IPS-18a (cell line): ENCODE measurements at regions not wholly inside any gene's neighbourhood (a gene's known extent, or its start where the extent isn't known, plus 50 kb on each side); places are given as distances from the start of the nearest gene placed in this dataset.
"Not testable (repeated sequence)": the region's sequence is repeated elsewhere in the genome, so short reads cannot be mapped to it uniquely, and the experiment has no call there.

Experiments
- H3K27ac ChIP-seq: one replicate; pipeline ENCODE4 v1.5.1; 2013; ENCODE audit warnings: low read length
- H3K27me3 ChIP-seq: one replicate; pipeline ENCODE4 v1.6.1; 2013; ENCODE audit warnings: mild to moderate bottlenecking, low read length; ENCODE audit not compliant: control insufficient read depth, insufficient read depth
- H3K36me3 ChIP-seq: one replicate; pipeline ENCODE4 v1.6.1; 2013; ENCODE audit warnings: low read depth, low read length; ENCODE audit not compliant: control insufficient read depth
- H3K4me1 ChIP-seq: one replicate; pipeline ENCODE4 v1.6.1; 2013; ENCODE audit warnings: low read depth, low read length; ENCODE audit not compliant: control insufficient read depth
- H3K4me3 ChIP-seq: one replicate; pipeline ENCODE4 v1.5.1; 2013; ENCODE audit warnings: low read length
- H3K9ac ChIP-seq: one replicate; pipeline ENCODE4 v1.6.1; 2013; ENCODE audit warnings: mild to moderate bottlenecking, low read length, moderate library complexity
- H3K9me3 ChIP-seq: one replicate; pipeline ENCODE4 v1.6.1; 2013; ENCODE audit warnings: low read depth, low read length; ENCODE audit not compliant: control insufficient read depth

DNA sequence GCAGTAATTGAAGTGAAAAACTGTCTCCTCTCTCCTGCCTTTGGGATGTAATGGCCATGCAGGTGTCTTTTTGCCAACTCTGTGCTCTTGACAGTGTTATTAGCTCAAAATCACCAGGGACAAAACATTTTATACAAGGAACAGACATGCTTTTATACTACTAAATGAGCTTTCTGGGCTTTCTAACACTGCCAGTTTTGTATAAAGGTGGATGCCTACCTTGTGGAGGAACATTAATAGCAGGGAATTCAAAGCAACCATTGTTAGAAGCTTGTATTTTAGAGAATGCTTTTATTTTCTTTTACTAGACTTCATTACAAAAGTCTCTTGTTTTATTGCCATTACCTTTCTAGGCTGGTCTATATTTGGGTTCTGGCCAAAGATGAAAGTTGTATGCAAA lies 54.7 kb upstream of the ARSJ start:
- no peak overlapping the region for H3K27ac ChIP-seq
- H3K4me1 ChIP-seq, result no peaks in the 10 kb centered on the region
- no peak overlapping the region for H3K4me3 ChIP-seq
- no peaks in the 10 kb centered on the region for H3K36me3 ChIP-seq
- no peaks in the 10 kb centered on the region for H3K9me3 ChIP-seq
- no peaks in the 10 kb centered on the region for H3K27me3 ChIP-seq
- no peak overlapping the region for H3K9ac ChIP-seq

DNA sequence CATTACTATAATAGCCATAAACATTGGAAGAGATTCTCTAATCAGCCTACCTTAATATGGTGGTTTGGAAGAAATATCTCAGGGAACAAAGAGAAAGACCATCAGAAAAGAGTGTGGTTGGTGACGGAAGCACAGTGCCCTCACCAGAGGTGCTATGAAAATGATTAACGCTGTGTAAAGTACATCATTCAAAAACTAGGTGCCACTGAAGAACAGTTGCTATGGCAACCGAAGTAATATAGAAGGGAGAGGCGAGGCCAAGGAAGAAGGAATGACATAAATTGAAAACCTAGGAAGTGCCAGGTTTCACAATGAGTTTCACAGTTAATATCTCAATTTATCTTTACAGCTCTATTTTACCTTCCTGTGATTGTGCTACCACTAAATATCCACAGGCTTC lies 57.0 kb upstream of the ARSJ start:
- no peaks in the 10 kb centered on the region for H3K36me3 ChIP-seq
- H3K4me3 ChIP-seq, result no peak overlapping the region
- no peak overlapping the region for H3K27ac ChIP-seq
- no peak overlapping the region for H3K9ac ChIP-seq
- H3K9me3 ChIP-seq, result no peaks in the 10 kb centered on the region
- no peaks in the 10 kb centered on the region for H3K27me3 ChIP-seq
- no peaks in the 10 kb centered on the region for H3K4me1 ChIP-seq

DNA sequence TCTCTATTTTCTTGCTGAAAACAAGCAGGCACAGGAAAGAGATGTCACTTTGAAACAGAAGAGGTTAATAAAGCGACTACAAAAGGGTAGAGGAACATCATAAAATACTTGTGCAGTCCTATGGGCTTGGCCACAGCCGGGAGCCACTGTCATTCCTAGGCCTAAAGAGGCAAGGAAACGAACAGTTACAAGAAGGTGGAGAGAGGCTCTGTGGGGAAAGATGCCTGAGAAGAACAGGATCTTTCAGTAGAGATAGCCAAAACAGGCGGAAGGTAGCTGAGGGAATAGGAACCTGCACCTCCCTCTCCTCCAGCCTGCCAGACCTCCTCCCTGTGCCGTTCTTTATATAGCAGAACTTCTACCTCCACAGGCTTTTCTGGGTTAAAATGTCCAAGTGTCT lies 57.4 kb upstream of the ARSJ start:
- H3K27ac ChIP-seq, result no peak overlapping the region
- H3K4me1 ChIP-seq, result no peaks in the 10 kb centered on the region
- H3K36me3 ChIP-seq, result no peaks in the 10 kb centered on the region
- no peaks in the 10 kb centered on the region for H3K27me3 ChIP-seq
- H3K9me3 ChIP-seq, result no peaks in the 10 kb centered on the region
- no peak overlapping the region for H3K4me3 ChIP-seq
- no peak overlapping the region for H3K9ac ChIP-seq

DNA sequence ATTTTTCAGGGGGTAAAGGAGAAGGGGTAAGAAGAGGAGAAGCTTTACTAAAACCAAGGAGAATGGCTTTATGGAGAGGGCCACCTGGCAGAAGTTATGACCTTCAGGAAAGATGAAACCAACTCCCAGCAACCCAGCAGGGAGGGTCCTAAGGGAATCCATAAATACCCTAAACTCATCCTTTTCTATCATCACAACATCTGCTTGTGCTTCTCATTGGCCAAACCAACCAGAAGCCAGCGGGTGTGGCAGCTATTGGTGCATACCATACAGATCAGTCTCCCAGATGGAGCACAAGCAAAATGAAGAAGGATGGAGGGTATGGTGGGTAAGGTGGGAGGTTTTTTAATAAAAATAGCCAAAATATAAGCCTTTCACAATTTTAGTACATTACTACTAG lies 58.5 kb upstream of the ARSJ start:
- Histone ChIP-seq H3K4me1 (no peaks in the 10 kb centered on the region), H3K9ac (no peak overlapping the region), H3K36me3 (no peaks in the 10 kb centered on the region), H3K4me3 (no peak overlapping the region), H3K27ac (no peak overlapping the region), H3K9me3 (no peaks in the 10 kb centered on the region), H3K27me3 (no peaks in the 10 kb centered on the region)

DNA sequence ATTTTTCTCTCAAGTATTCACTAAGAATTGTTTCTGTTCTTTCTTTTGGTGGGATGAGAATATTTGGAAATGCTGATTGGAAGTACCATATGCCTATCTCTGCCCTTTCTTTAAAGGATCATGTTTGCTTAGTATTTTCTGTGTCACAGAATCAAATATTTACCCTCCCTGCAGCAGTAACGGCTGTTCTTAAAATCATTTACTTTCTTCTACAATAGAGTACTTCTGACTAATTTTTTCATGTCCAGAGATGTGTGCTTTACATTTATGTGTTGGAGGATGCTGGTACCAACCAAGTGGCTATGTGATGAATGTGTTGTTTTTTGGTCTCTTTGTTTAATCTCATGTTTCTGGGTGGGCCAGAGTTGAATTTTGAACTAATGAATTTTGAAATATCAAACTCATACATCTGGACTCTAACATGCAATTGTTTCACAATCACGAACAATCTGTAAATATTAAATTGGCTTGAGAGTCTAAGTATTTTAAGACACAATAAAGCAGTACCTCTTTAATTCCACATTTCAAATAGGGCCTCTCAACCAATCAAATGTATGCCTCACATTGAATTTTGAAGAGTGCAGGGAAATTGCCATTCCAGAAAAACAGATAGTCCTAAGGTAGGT lies 59.4 kb upstream of the ARSJ start:
- Histone ChIP-seq H3K4me3 (no peak overlapping the region), H3K4me1 (no peaks in the 10 kb centered on the region), H3K9ac (no peak overlapping the region), H3K36me3 (no peaks in the 10 kb centered on the region), H3K9me3 (no peaks in the 10 kb centered on the region), H3K27me3 (no peaks in the 10 kb centered on the region), H3K27ac (no peak overlapping the region)

DNA sequence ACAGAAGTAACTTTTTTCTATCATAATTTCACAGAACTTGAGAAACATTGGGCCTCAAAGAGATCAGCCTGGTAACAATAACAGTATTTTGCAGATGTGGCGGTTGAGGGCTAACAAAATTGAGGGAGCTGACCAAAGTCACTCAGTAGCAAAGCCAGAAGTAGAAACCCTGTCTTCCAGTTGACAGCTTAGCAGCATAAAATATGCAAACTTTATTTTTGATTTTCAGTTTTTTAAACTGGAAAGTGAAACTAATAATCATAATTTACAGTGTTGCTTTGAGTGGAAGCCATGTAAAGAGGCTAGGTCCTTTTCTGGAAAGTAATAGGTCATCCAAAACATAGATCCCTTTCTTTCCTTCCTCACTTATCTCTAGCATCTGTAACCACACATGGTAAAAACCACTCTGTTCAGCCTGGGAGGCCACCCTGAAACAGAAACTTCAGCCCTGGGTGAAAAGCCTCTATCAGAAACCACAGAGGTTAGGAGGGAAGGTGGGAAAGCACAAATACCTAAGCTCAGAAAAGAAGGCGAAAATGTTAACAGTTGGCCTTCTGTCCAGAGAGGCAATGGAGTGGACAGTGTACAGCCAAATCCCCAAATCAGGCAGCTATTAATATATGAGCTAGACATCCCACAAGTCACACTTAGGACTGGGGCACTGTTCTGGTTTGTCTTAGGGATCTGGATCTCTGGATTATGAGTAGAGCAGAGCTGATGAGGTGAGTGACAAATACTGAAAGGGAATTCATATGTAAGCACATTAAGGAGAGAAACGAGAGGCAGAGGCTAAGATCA lies 61.1 kb upstream of the ARSJ start:
- Histone ChIP-seq H3K27me3 (no peaks in the 10 kb centered on the region), H3K4me3 (no peak overlapping the region), H3K4me1 (no peaks in the 10 kb centered on the region), H3K9me3 (no peaks in the 10 kb centered on the region), H3K27ac (no peak overlapping the region), H3K9ac (no peak overlapping the region), H3K36me3 (no peaks in the 10 kb centered on the region)

DNA sequence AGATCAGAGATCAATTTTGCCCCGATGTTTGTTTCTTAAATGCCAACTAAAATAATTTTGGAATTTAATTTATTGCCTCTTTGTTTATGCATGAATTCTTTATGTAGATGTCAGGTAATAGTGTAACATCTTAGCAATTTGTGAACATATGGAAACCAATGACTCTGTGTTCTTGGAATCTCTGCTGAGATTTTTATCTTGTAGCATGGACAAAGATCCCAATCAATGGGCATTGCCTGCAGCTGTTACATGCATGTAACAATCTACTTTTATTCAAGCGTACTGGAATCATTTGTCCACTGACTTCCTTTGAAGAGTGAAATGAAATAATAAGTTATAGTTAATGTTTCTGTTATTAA lies 61.6 kb upstream of the ARSJ start:
- no peaks in the 10 kb centered on the region for H3K4me1 ChIP-seq
- no peak overlapping the region for H3K9ac ChIP-seq
- no peaks in the 10 kb centered on the region for H3K36me3 ChIP-seq
- H3K27ac ChIP-seq, result no peak overlapping the region
- H3K9me3 ChIP-seq, result no peaks in the 10 kb centered on the region
- H3K27me3 ChIP-seq, result no peaks in the 10 kb centered on the region
- no peak overlapping the region for H3K4me3 ChIP-seq

DNA sequence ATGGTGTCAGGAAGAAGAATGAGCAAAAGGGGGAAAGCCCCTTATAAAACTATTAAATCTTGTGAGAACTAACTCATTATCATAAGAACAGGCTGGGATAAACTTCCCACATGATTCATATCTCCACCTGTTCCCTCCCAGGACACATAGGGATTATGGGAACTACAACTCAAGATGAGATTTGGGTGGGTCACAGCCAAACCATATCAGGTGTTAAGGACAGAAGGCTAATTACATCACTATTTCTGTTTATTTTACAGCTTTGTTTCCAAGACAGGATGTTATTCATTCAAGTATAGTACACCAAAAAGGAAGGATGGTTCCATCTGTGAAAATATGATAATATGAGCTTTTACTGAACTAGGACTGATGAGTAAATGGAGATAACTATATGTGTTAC lies 63.7 kb upstream of the ARSJ start:
- H3K9me3 ChIP-seq, result no peaks in the 10 kb centered on the region
- H3K27me3 ChIP-seq, result no peaks in the 10 kb centered on the region
- H3K4me3 ChIP-seq, result no peak overlapping the region
- H3K9ac ChIP-seq, result no peak overlapping the region
- H3K36me3 ChIP-seq, result no peaks in the 10 kb centered on the region
- no peak overlapping the region for H3K27ac ChIP-seq
- H3K4me1 ChIP-seq, result no peaks in the 10 kb centered on the region

DNA sequence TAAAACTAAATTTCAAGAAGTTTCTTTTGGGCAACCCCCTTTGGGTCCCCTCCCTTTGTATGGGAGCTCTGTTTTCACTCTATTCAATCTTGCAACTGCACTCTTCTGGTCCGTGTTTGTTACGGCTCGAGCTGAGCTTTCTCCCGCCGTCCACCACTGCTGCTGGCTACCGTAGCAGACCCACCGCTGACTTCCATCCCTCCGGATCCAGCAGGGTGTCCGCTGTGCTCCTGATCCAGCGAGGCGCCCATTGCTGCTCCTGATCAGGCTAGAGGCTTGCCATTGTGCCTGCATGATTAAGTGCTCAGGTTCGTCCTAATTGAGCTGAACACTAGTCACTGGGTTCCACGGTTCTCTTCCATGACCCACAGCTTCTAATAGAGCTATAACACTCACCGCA lies 64.9 kb upstream of the ARSJ start:
- not testable (repeated sequence) for H3K36me3 ChIP-seq, H3K4me3 ChIP-seq, H3K9me3 ChIP-seq, H3K27ac ChIP-seq, H3K9ac ChIP-seq, H3K4me1 ChIP-seq, H3K27me3 ChIP-seq

DNA sequence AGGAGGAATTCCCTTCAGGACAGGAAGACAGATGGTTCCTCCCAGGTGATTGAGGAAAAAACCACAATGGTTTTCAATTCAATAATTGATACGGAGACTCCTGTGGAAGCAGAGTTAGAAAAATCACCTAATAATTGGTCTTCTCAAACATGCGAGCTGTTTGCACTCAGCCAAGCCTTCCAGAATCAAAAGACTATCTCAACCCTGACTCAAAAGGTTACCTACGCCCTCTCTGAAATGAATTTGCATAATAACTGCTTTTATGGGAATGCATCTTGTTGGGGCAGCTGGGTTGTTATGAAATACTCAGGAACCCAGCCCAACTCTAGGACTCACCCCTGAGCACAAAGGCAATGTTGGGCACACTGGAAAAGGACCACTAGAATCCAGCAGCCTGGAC lies 66.9 kb upstream of the ARSJ start:
- Histone ChIP-seq H3K4me1 (no peaks in the 10 kb centered on the region), H3K9me3 (no peaks in the 10 kb centered on the region), H3K9ac (no peak overlapping the region), H3K27ac (no peak overlapping the region), H3K36me3 (no peaks in the 10 kb centered on the region), H3K27me3 (no peaks in the 10 kb centered on the region), H3K4me3 (no peak overlapping the region)

DNA sequence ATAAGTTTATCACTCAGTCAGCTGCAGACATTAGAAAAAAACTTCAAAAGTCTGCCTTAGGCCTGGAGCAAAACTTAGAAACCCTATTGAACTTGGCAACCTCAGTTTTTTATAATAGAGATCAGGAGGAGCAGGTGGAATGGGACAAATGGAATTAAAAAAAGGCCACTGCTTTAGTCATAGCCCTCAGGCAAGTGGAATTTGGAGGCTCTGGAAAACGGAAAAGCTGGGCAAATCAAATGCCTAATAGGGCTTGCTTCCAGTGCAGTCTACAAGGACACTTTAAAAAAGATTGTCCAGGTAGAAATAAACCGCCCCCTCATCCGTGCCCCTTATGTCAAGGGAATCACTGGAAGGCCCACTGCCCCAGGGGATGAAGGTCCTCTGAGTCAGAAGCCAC lies 68.7 kb upstream of the ARSJ start:
- H3K27me3 ChIP-seq, H3K27ac ChIP-seq, H3K4me3 ChIP-seq, H3K9ac ChIP-seq, H3K36me3 ChIP-seq, H3K4me1 ChIP-seq, H3K9me3 ChIP-seq: not testable (repeated sequence)

DNA sequence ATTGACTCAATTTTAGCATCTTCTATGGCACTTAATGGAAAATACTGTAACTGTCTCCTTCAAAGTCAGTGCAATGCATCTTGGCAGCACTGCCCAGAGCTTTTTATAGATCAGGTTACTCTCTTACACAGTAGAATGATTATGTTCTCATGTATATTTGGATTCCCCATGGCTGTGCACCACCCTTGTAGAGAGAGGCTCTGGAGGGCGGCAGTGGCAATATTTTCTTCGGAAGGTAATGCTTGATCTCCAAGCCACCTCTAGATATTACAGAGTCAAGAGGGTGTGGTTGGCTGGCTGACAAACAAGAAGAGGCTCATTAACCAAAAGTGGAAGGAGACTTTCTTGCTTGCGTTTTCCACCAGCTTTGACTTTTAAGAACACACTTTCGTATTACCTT lies 72.8 kb upstream of the ARSJ start:
- Histone ChIP-seq H3K4me3 (no peak overlapping the region), H3K27me3 (no peaks in the 10 kb centered on the region), H3K4me1 (no peaks in the 10 kb centered on the region), H3K9ac (no peak overlapping the region), H3K36me3 (no peaks in the 10 kb centered on the region), H3K9me3 (no peaks in the 10 kb centered on the region), H3K27ac (no peak overlapping the region)
